Activated T-helper 2 cell treated with anti-CD3 and anti-CD28 coated beads, Interferon-gamma antibody, Interleukin-2, Interleukin-4, amounts not matched to agents 10 μg/mL and 5 μg/mL and 100 μg/mL, durations not matched to agents 14 hours and 24 hours and 36 hours (primary cell): ENCODE measurements at regions not wholly inside any gene's neighbourhood (a gene's known extent, or its start where the extent isn't known, plus 50 kb on each side); places are given as distances from the start of the nearest gene placed in this dataset.

ENCODE experiments used
- DNase-seq: peaks from one replicate; pipeline ENCODE4 v3.0.0; 2021; ENCODE audit warnings: low spot score
- H3K27ac Mint-ChIP-seq: one replicate; pipeline ENCODE4 v1.8.0; 2021; ENCODE audit warnings: mixed read lengths
- H3K27me3 Mint-ChIP-seq: one replicate; pipeline ENCODE4 v1.8.0; 2021; ENCODE audit warnings: low read depth, mixed read lengths
- H3K36me3 Mint-ChIP-seq: one replicate; pipeline ENCODE4 v1.8.0; 2021; ENCODE audit warnings: low read depth, mixed read lengths
- H3K4me1 Mint-ChIP-seq: one replicate; pipeline ENCODE4 v1.8.0; 2021; ENCODE audit warnings: low read depth, mixed read lengths
- H3K4me3 Mint-ChIP-seq: one replicate; pipeline ENCODE4 v1.8.0; 2021; ENCODE audit warnings: low read depth, mild to moderate bottlenecking, moderate library complexity, mixed read lengths
- H3K9me3 Mint-ChIP-seq: one replicate; pipeline ENCODE4 v1.8.0; 2021; ENCODE audit warnings: mixed read lengths
- intact Hi-C: fragments of 100-400 bp; cut with micrococcal nuclease; formaldehyde crosslinking; loops from one replicate; pipeline ENCODE4 v1.15.1; 2023

DNA sequence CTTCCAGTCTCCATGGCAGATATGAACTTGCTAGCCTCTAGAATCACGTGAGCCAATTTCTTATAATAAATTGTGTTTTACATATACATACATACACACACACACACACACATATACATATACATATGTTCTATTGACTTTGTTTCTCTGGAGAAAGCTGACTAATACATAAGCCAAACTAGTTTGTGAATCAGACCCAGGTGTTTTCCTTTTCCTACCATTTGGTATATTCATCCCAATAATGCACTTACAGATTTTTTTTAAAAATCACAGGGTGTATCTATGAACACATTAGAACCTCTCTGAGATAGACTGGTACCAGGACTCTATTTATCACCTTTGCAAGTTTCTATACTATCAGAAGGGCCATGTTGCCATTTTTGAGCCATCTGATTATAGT is 122.9 kb upstream of the KCNH8 start:
- peaks cover 11% of the 10 kb centered on the region for H3K27me3 Mint-ChIP-seq
- no peak overlapping the region for H3K27ac Mint-ChIP-seq
- DNase-seq = no peak
- H3K9me3 Mint-ChIP-seq = no peaks in the 10 kb centered on the region
- intact Hi-C loops = no loop called here
- no peaks in the 10 kb centered on the region for H3K36me3 Mint-ChIP-seq
- H3K4me1 Mint-ChIP-seq = no peaks in the 10 kb centered on the region
- H3K4me3 Mint-ChIP-seq = no peak overlapping the region

- no peak for DNase-seq
- peaks cover 11% of the 10 kb centered on the region for H3K27me3 Mint-ChIP-seq
- H3K9me3 Mint-ChIP-seq = no peaks in the 10 kb centered on the region
- no peaks in the 10 kb centered on the region for H3K4me1 Mint-ChIP-seq
- H3K27ac Mint-ChIP-seq = no peak overlapping the region
- intact Hi-C loops = no loop called here
- no peak overlapping the region for H3K4me3 Mint-ChIP-seq
- H3K36me3 Mint-ChIP-seq = no peaks in the 10 kb centered on the region
Measured at GRCh38 chr3:19022546-19022945, 125.8 kb upstream of the KCNH8 start.

DNA sequence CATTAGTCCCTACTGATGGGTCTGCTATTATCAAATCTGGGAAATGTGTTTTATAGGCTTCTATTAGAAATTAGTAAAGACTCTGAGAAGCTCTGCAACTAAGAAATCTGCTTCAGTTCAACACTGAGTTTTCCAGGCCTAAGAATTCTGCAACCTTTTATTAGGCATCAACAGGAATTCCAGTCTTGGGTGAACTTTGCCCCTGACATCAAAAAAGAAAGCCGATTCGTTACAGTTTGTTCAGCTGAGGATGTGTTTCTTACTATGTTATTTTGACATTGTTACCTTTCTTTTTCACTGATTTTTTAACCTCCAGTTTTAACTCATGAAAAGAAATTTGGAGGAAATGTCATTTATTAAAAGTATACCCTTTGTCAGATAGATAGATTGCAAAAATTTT is 131.5 kb upstream of the KCNH8 start:
- Mint-ChIP-seq H3K9me3 (no peaks in the 10 kb centered on the region), H3K36me3 (no peaks in the 10 kb centered on the region), H3K27ac (no peak overlapping the region), H3K27me3 (peaks cover 2% of the 10 kb centered on the region), H3K4me1 (no peaks in the 10 kb centered on the region), H3K4me3 (no peak overlapping the region)
- intact Hi-C loops = no loop called here
- no peak for DNase-seq

DNA sequence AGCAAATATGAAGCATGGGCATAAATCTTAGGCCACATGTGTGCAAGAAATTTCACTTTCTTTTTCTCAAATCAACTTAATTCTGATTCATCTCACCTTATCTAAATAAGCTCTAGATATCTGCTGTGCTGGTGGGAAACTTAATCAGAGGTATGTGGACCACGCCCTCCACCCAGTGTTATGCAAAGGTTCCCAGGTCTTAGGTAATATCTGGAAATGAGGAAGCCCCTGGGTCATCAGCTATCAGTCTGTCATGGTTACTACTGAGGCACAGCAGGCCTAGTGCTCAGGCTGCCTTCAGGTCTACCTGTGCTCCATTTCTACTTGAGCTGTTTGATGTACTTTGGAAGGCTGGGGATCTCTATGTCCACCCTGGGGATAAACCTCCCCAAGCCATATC is 134.4 kb upstream of the KCNH8 start:
- no peaks in the 10 kb centered on the region for H3K9me3 Mint-ChIP-seq
- H3K4me1 Mint-ChIP-seq = no peaks in the 10 kb centered on the region
- H3K27me3 Mint-ChIP-seq = no peaks in the 10 kb centered on the region
- intact Hi-C loops = no loop called here
- no peak overlapping the region for H3K27ac Mint-ChIP-seq
- H3K4me3 Mint-ChIP-seq = no peak overlapping the region
- no peaks in the 10 kb centered on the region for H3K36me3 Mint-ChIP-seq
- DNase-seq = no peak

DNA sequence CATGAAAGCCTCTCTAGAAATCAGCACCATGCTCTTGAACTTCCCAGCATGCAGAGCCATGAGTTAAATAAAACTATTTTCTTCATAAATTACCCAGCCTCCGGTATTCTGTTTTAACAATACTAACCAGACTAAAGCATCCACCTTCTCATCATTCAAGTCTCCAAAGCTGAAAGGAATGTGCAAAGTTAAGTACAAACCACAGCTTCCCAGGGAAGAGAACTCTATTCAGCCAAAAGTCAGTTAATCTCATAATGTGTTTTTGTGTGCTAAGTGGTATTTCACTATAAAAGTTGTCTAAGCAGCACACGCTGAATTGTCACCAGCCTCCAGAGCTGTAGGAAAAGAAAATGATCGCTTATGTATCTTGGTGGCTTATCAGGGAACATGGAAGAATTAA is 135.5 kb upstream of the KCNH8 start:
- no peak overlapping the region for H3K4me3 Mint-ChIP-seq
- no peak overlapping the region for H3K27ac Mint-ChIP-seq
- no peaks in the 10 kb centered on the region for H3K27me3 Mint-ChIP-seq
- no peaks in the 10 kb centered on the region for H3K9me3 Mint-ChIP-seq
- H3K36me3 Mint-ChIP-seq = no peaks in the 10 kb centered on the region
- DNase-seq = no peak
- H3K4me1 Mint-ChIP-seq = no peaks in the 10 kb centered on the region
- intact Hi-C loops = no loop called here

GRCh38 chr3:19002606-19003005 is 145.7 kb upstream of the KCNH8 start:
- peaks cover 5% of the 10 kb centered on the region for H3K27me3 Mint-ChIP-seq
- H3K9me3 Mint-ChIP-seq = no peaks in the 10 kb centered on the region
- no peak overlapping the region for H3K4me3 Mint-ChIP-seq
- DNase-seq = no peak
- intact Hi-C loops = no loop called here
- no peak overlapping the region for H3K27ac Mint-ChIP-seq
- H3K36me3 Mint-ChIP-seq = no peaks in the 10 kb centered on the region
- H3K4me1 Mint-ChIP-seq = no peaks in the 10 kb centered on the region

- Mint-ChIP-seq H3K27ac (no peak overlapping the region), H3K4me3 (no peak overlapping the region), H3K36me3 (no peaks in the 10 kb centered on the region), H3K4me1 (no peaks in the 10 kb centered on the region), H3K27me3 (no peaks in the 10 kb centered on the region), H3K9me3 (peaks cover 16% of the 10 kb centered on the region)
- intact Hi-C loops = no loop called here
- no peak for DNase-seq
Measured at GRCh38 chr3:18998069-18998468, 150.2 kb upstream of the KCNH8 start.

GRCh38 chr3:18992709-18993108 is 155.6 kb upstream of the KCNH8 start:
- H3K36me3 Mint-ChIP-seq = no peaks in the 10 kb centered on the region
- intact Hi-C loops = no loop called here
- peaks cover 16% of the 10 kb centered on the region for H3K9me3 Mint-ChIP-seq
- peaks cover 25% of the 10 kb centered on the region for H3K4me1 Mint-ChIP-seq
- H3K27ac Mint-ChIP-seq = no peak overlapping the region
- no peak overlapping the region for H3K4me3 Mint-ChIP-seq
- DNase-seq = no peak
- no peaks in the 10 kb centered on the region for H3K27me3 Mint-ChIP-seq

GRCh38 chr3:18989237-18989795 is 159.0 kb upstream of the KCNH8 start:
- Mint-ChIP-seq H3K36me3 (no peaks in the 10 kb centered on the region), H3K4me3 (peak overlapping the region; percentile 82), H3K27me3 (peaks cover 3% of the 10 kb centered on the region), H3K27ac (peak overlapping the region; percentile 92), H3K4me1 (peaks cover 34% of the 10 kb centered on the region), H3K9me3 (no peaks in the 10 kb centered on the region)
- intact Hi-C loops = loop anchor here (1.0 to 5.0 kb wide), 8 partner anchors 98 to 545 kb away; no protein-coding TSS in a partner anchor
- DNase-seq = no peak

GRCh38 chr3:18988614-18989229 is 159.6 kb upstream of the KCNH8 start:
- intact Hi-C loops = loop anchor here (1.0 to 5.0 kb wide), 11 partner anchors 97 to 544 kb away; no protein-coding TSS in a partner anchor
- Mint-ChIP-seq H3K4me1 (peaks cover 34% of the 10 kb centered on the region), H3K9me3 (no peaks in the 10 kb centered on the region), H3K27me3 (peaks cover 3% of the 10 kb centered on the region), H3K36me3 (no peaks in the 10 kb centered on the region), H3K27ac (peak overlapping the region; percentile 92), H3K4me3 (peak overlapping the region; percentile 82)
- DNase-seq = no peak

GRCh38 chr3:18987862-18988447 is 160.4 kb upstream of the KCNH8 start:
- no peaks in the 10 kb centered on the region for H3K9me3 Mint-ChIP-seq
- H3K27me3 Mint-ChIP-seq = peaks cover 3% of the 10 kb centered on the region
- H3K4me1 Mint-ChIP-seq = peaks cover 34% of the 10 kb centered on the region
- no peak overlapping the region for H3K27ac Mint-ChIP-seq
- DNase-seq = no peak
- intact Hi-C loops = loop anchor here (1.0 to 5.0 kb wide), 7 partner anchors 141 to 543 kb away; no protein-coding TSS in a partner anchor
- H3K4me3 Mint-ChIP-seq = no peak overlapping the region
- no peaks in the 10 kb centered on the region for H3K36me3 Mint-ChIP-seq

- peaks cover 34% of the 10 kb centered on the region for H3K4me1 Mint-ChIP-seq
- DNase-seq = no peak
- H3K9me3 Mint-ChIP-seq = no peaks in the 10 kb centered on the region
- no peak overlapping the region for H3K27ac Mint-ChIP-seq
- no peak overlapping the region for H3K4me3 Mint-ChIP-seq
- H3K36me3 Mint-ChIP-seq = no peaks in the 10 kb centered on the region
- peaks cover 3% of the 10 kb centered on the region for H3K27me3 Mint-ChIP-seq
- intact Hi-C loops = loop anchor here (5.0 kb wide), 1 partner anchor 160 kb away; no protein-coding TSS in a partner anchor
Measured at GRCh38 chr3:18987070-18987469, 161.2 kb upstream of the KCNH8 start.

- Mint-ChIP-seq H3K36me3 (no peaks in the 10 kb centered on the region), H3K27me3 (peaks cover 3% of the 10 kb centered on the region), H3K27ac (no peak overlapping the region), H3K4me1 (peaks cover 11% of the 10 kb centered on the region), H3K4me3 (no peak overlapping the region), H3K9me3 (no peaks in the 10 kb centered on the region)
- intact Hi-C loops = no loop called here
- no peak for DNase-seq
Measured at GRCh38 chr3:18982920-18983319, 165.4 kb upstream of the KCNH8 start.
